GM12891 (cell line): ENCODE measurements at regions not wholly inside any gene's neighbourhood (a gene's known extent, or its start where the extent isn't known, plus 50 kb on each side); places are given as distances from the start of the nearest gene placed in this dataset.

ENCODE experiments used
- PAX5 ChIP-seq: IDR thresholded peaks from 2 replicates; pipeline ENCODE4 v1.6.1; 2011; ENCODE audit warnings: low read length, moderate library complexity, mild to moderate bottlenecking; ENCODE audit not compliant: insufficient read depth, severe bottlenecking
- POLR2A ChIP-seq: IDR thresholded peaks from 2 replicates; pipeline ENCODE4 v1.6.1; 2011; ENCODE audit warnings: low read depth, low read length, control low read depth
- POLR2AphosphoS5 ChIP-seq: IDR thresholded peaks from 2 replicates; pipeline ENCODE4 v1.6.1; 2011; ENCODE audit warnings: low read depth, low read length, control low read depth
- POU2F2 ChIP-seq: IDR thresholded peaks from 2 replicates; pipeline ENCODE4 v1.6.1; 2011; ENCODE audit warnings: low read depth, mild to moderate bottlenecking, control low read depth, low read length, moderate library complexity
- SPI1 ChIP-seq: IDR thresholded peaks from 2 replicates; pipeline ENCODE4 v1.6.1; 2011; ENCODE audit warnings: low read depth, low read length, control low read depth
- TAF1 ChIP-seq: IDR thresholded peaks from 2 replicates; pipeline ENCODE4 v1.6.1; 2011; ENCODE audit warnings: low read depth, low read length, control low read depth

GRCh38 chr2:196293751-196294515 lies 122.6 kb upstream of the STK17B start:
- TF ChIP-seq POLR2A (no peak), POLR2AphosphoS5 (no peak), TAF1 (no peak), POU2F2 (no peak), PAX5 (no peak), SPI1 (no peak)
